Tibial nerve (tissue), 4 donors: ENCODE measurements at regions not wholly inside any gene's neighbourhood (a gene's known extent, or its start where the extent isn't known, plus 50 kb on each side); places are given as distances from the start of the nearest gene placed in this dataset.

Source experiments
- CTCF ChIP-seq, 5 experiments: fragments of 200-600 bp in 3 of 5; fragments of 450-650 bp in 2 of 5; sonication (generic) in 3 of 5; IDR thresholded peaks; one replicate each; pipeline ENCODE4 v1.5.1; 2016 to 2019; ENCODE audit warnings: antibody characterized with exemption in 5 of 5, mild to moderate bottlenecking in 3 of 5, moderate library complexity in 2 of 5
- EP300 ChIP-seq, 2 donors: sonication (generic); formaldehyde crosslinking; IDR thresholded peaks; one replicate each; pipeline ENCODE4 v1.6.1; 2017; ENCODE audit warnings: antibody characterized with exemption in 2 of 2, mild to moderate bottlenecking in 1 of 2
- POLR2A ChIP-seq, 2 donors: fragments of 450-650 bp; IDR thresholded peaks; one replicate each; pipeline ENCODE4 v1.6.1; 2017; ENCODE audit warnings: antibody characterized with exemption in 2 of 2, mild to moderate bottlenecking in 2 of 2, moderate library complexity in 2 of 2

GRCh38 chr2:180356676-180357075, 349.6 kb upstream of the CWC22 start:
- no peak for TF ChIP-seq CTCF (IDR thresholded peaks at IDR 0.05)
- no peak for TF ChIP-seq POLR2A (IDR thresholded peaks at IDR 0.05)
- TF ChIP-seq EP300 (IDR thresholded peaks at IDR 0.05): no peak
